G401.6 (cell line): ENCODE measurements at regions not wholly inside any gene's neighbourhood (a gene's known extent, or its start where the extent isn't known, plus 50 kb on each side); places are given as distances from the start of the nearest gene placed in this dataset.

Experiments
- FAIRE-seq: peaks from 2 replicates; lab custom pipeline; 2012; peaks lifted over from hg19 to GRCh38; lab: Jason Lieb, UNC

GRCh38 chr5:167948251-167948650, 343.2 kb upstream of the WWC1 start:
- FAIRE-seq, result no peak

GRCh38 chr5:167949435-167949834, 342.0 kb upstream of the WWC1 start:
- peak; percentile 36 for FAIRE-seq

- FAIRE-seq, result peak; percentile 64
These were observed 341.2 kb upstream of the WWC1 start for GRCh38 chr5:167950126-167950721.

GRCh38 chr5:167951116-167951515, 340.3 kb upstream of the WWC1 start:
- peak; percentile 80 for FAIRE-seq

GRCh38 chr5:167952278-167952995, 339.0 kb upstream of the WWC1 start:
- peak; percentile 15 for FAIRE-seq

- no peak for FAIRE-seq
These were observed 338.2 kb upstream of the WWC1 start for GRCh38 chr5:167953151-167953798.

GRCh38 chr5:167961731-167962130, 329.7 kb upstream of the WWC1 start:
- FAIRE-seq, result no peak

- FAIRE-seq, result peak; percentile 49
These were observed 326.9 kb upstream of the WWC1 start for GRCh38 chr5:167964529-167964928.

GRCh38 chr5:167965710-167966109, 325.7 kb upstream of the WWC1 start:
- FAIRE-seq, result no peak

GRCh38 chr5:167966979-167967378, 324.5 kb upstream of the WWC1 start:
- FAIRE-seq, result no peak

GRCh38 chr5:167967494-167968177, 323.8 kb upstream of the WWC1 start:
- FAIRE-seq, result no peak

- no peak for FAIRE-seq
These were observed 322.6 kb upstream of the WWC1 start for GRCh38 chr5:167968837-167969236.

- FAIRE-seq, result no peak
These were observed 321.4 kb upstream of the WWC1 start for GRCh38 chr5:167969998-167970397.

- no peak for FAIRE-seq
These were observed 319.7 kb upstream of the WWC1 start for GRCh38 chr5:167971706-167972105.

- FAIRE-seq, result no peak
These were observed 318.3 kb upstream of the WWC1 start for GRCh38 chr5:167973126-167973525.

- FAIRE-seq, result no peak
These were observed 306.5 kb upstream of the WWC1 start for GRCh38 chr5:167984951-167985350.

- no peak for FAIRE-seq
These were observed 306.1 kb upstream of the WWC1 start for GRCh38 chr5:167985373-167985772.

GRCh38 chr5:167987490-167988280, 303.8 kb upstream of the WWC1 start:
- FAIRE-seq, result no peak

GRCh38 chr5:167992868-167993267, 298.6 kb upstream of the WWC1 start:
- no peak for FAIRE-seq

GRCh38 chr5:167993771-167994170, 297.7 kb upstream of the WWC1 start:
- FAIRE-seq, result no peak

GRCh38 chr5:167995844-167996425, 295.5 kb upstream of the WWC1 start:
- FAIRE-seq, result no peak
